SK-N-MC (cell line): ENCODE measurements at regions not wholly inside any gene's neighbourhood (a gene's known extent, or its start where the extent isn't known, plus 50 kb on each side); places are given as distances from the start of the nearest gene placed in this dataset.

Experiments used
- EZH2 ChIP-seq: fragments of 200-600 bp; sonication (generic); IDR thresholded peaks from one replicate; pipeline ENCODE4 v1.6.1; 2017; ENCODE audit warnings: antibody characterized with exemption
- POLR2AphosphoS5 ChIP-seq: IDR thresholded peaks from 2 replicates; pipeline ENCODE4 v1.6.1; 2012; ENCODE audit warnings: mild to moderate bottlenecking, low read depth, low read length, borderline replicate concordance

- no peak for TF ChIP-seq POLR2AphosphoS5
- no peak for TF ChIP-seq EZH2
These were observed 402.4 kb upstream of the NDST4 start for GRCh38 chr4:115515772-115516171.
